GM12878 (cell line): ENCODE measurements at regions not wholly inside any gene's neighbourhood (a gene's known extent, or its start where the extent isn't known, plus 50 kb on each side); places are given as distances from the start of the nearest gene placed in this dataset.

Experiments used
- ATAC-seq: fragments of 200-7000 bp; cut with Tn5 transposase; 3 replicates; pipeline ENCODE4 v1.9.1; 2020; ENCODE audit warnings: mild to moderate bottlenecking, moderate library complexity
- BruUV-seq: library from RNA; stranded (reverse); fragments of 400-500 nt; replicated peaks from 2 replicates; lab custom pipeline; 2021; lab: Mats Ljungman, UMichigan
- CTCF ChIA-PET: fragments of 300-600 bp; sonication (Branson Sonifier 250); formaldehyde crosslinking; extraction: SDS; loops from one replicate; lab custom pipeline; 2021; ENCODE audit warnings: inconsistent platforms; lab: Yijun Ruan, JAX
- POLR2A ChIA-PET: fragments of 350-600 bp; formaldehyde crosslinking; extraction: SDS; loops from one replicate; lab custom pipeline; 2021; ENCODE audit warnings: inconsistent platforms; lab: Charles Lee
- RAD21 ChIA-PET: fragments of 300-600 bp; sonication (Branson Sonifier 250); formaldehyde crosslinking; loops from one replicate; lab custom pipeline; 2023; ENCODE audit warnings: antibody characterized with exemption; ENCODE audit not compliant: unreplicated experiment; lab: Charles Lee
- SMC1A ChIA-PET: fragments of 300-600 bp; sonication (Branson Sonifier 250); formaldehyde crosslinking; loops from one replicate; lab custom pipeline; 2023; ENCODE audit not compliant: unreplicated experiment, uncharacterized antibody; lab: Charles Lee
- DNase-seq: peaks from one replicate; pipeline ENCODE4 v3.0.0-alpha.2; 2011; ENCODE audit warnings: low read depth, low spot score
- FAIRE-seq: peaks from 3 replicates; lab custom pipeline; 2011; peaks lifted over from hg19 to GRCh38; lab: Jason Lieb, UNC
- H2AFZ ChIP-seq: 2 replicates; pipeline ENCODE4 v1.6.0; 2011; ENCODE audit warnings: low read depth, low read length, control low read depth; ENCODE audit not compliant: control insufficient read depth
- H3K27ac ChIP-seq: 2 replicates; pipeline ENCODE4 v1.5.1; 2011; ENCODE audit warnings: control low read depth; ENCODE audit not compliant: control insufficient read depth, insufficient read depth
- H3K27me3 ChIP-seq, 2 experiments: replicated peaks in 1 of 2; 2 replicates each; pipeline versions ENCODE4 v1.6.0 to v1.6.1; 2011; ENCODE audit warnings: low read length in 1 of 2; ENCODE audit not compliant: control insufficient read depth in 2 of 2, insufficient read depth in 2 of 2
- H3K36me3 ChIP-seq, 2 experiments: 2 replicates each; pipeline ENCODE4 v1.5.1; 2011; ENCODE audit warnings: low read length in 1 of 2; ENCODE audit not compliant: control insufficient read depth in 2 of 2, insufficient read depth in 2 of 2
- H3K4me1 ChIP-seq: 2 replicates; pipeline ENCODE4 v1.6.1; 2011; ENCODE audit warnings: mild to moderate bottlenecking, low read length, moderate library complexity, mixed read lengths; ENCODE audit not compliant: control insufficient read depth, insufficient read depth
- H3K4me2 ChIP-seq: 2 replicates; pipeline ENCODE4 v1.6.0; 2011; ENCODE audit warnings: control low read depth; ENCODE audit not compliant: control insufficient read depth, insufficient read depth
- H3K4me3 ChIP-seq: fragments of 200-600 bp; sonication (generic); 2 replicates; pipeline ENCODE4 v1.5.1; 2016
- H3K79me2 ChIP-seq: 2 replicates; pipeline ENCODE4 v1.6.0; 2011; ENCODE audit warnings: low read length; ENCODE audit not compliant: control insufficient read depth, insufficient read depth
- H3K9ac ChIP-seq: 2 replicates; pipeline ENCODE4 v1.8.0; 2011; ENCODE audit warnings: low read length, control low read depth, mixed read lengths; ENCODE audit not compliant: control insufficient read depth, insufficient read depth
- H3K9me3 ChIP-seq: replicated peaks from 3 replicates; pipeline ENCODE4 v1.5.1; 2011; ENCODE audit warnings: mild to moderate bottlenecking, low read length; ENCODE audit not compliant: control insufficient read depth, insufficient read depth
- H4K20me1 ChIP-seq: 2 replicates; pipeline ENCODE4 v1.6.0; 2011; ENCODE audit not compliant: control insufficient read depth, insufficient read depth
- BACH1 ChIP-seq: fragments of 450-650 bp; IDR thresholded peaks from 2 replicates; pipeline ENCODE4 v1.6.1; 2017; ENCODE audit warnings: mild to moderate bottlenecking, borderline replicate concordance
- CREB1 ChIP-seq: IDR thresholded peaks from 2 replicates; pipeline ENCODE4 v1.6.1; 2012; ENCODE audit warnings: low read depth, mild to moderate bottlenecking, inconsistent platforms
- CUX1 ChIP-seq: IDR thresholded peaks from 2 replicates; pipeline ENCODE4 v1.6.1; 2012; ENCODE audit warnings: improper control_type of control experiment, low read depth, low read length; ENCODE audit not compliant: insufficient replicate concordance
- E2F8 ChIP-seq: fragments of 450-650 bp; IDR thresholded peaks from 2 replicates; pipeline ENCODE4 v1.6.1; 2018; ENCODE audit warnings: mild to moderate bottlenecking, low read depth, moderate library complexity; ENCODE audit not compliant: partially characterized antibody
- EP300 ChIP-seq, 2 experiments: fragments of 150-350 bp in 1 of 2; IDR thresholded peaks; 2 replicates each; pipeline ENCODE4 v1.6.1; 2011 to 2012; ENCODE audit warnings: low read depth in 2 of 2, low read length in 2 of 2, borderline replicate concordance in 1 of 2, improper control_type of control experiment in 1 of 2, inconsistent platforms in 1 of 2; ENCODE audit not compliant: control insufficient read depth in 1 of 2
- IRF4 ChIP-seq: IDR thresholded peaks from 2 replicates; pipeline ENCODE4 v1.6.1; 2011; ENCODE audit warnings: low read depth, low read length
- JUND ChIP-seq: IDR thresholded peaks from 2 replicates; pipeline ENCODE4 v1.6.1; 2012; ENCODE audit warnings: low read depth, mild to moderate bottlenecking, low read length, improper control_type of control experiment, moderate library complexity
- POLR2AphosphoS2 ChIP-seq: IDR thresholded peaks from 2 replicates; pipeline ENCODE4 v1.6.1; 2011; ENCODE audit warnings: low read depth, mild to moderate bottlenecking, low read length, improper control_type of control experiment, moderate library complexity
- SKIL ChIP-seq: fragments of 450-650 bp; IDR thresholded peaks from 2 replicates; pipeline ENCODE4 v1.6.1; 2017; ENCODE audit warnings: mild to moderate bottlenecking, low read depth, inconsistent platforms; ENCODE audit not compliant: poor library complexity, severe bottlenecking
- SMC3 ChIP-seq: IDR thresholded peaks from 2 replicates; pipeline ENCODE4 v1.6.1; 2011; ENCODE audit warnings: low read length, improper control_type of control experiment, borderline replicate concordance
- TCF3 ChIP-seq: IDR thresholded peaks from 2 replicates; pipeline ENCODE4 v1.6.1; 2012; ENCODE audit warnings: low read depth, mild to moderate bottlenecking, low read length, borderline replicate concordance; ENCODE audit not compliant: insufficient read depth
- WGBS: methylation state at CpG from one replicate; pipeline ENCODE4 v1.1.6; 2016; ENCODE audit warnings: low lambda C conversion rate; ENCODE audit not compliant: insufficient replicate concordance, insufficient coverage; ENCODE audit errors: missing lambda C conversion rate; 5-methylcytosine and 5-hydroxymethylcytosine counted together
- in situ Hi-C: fragments of 300-500 bp; cut with MboI; formaldehyde crosslinking; loops from 9 replicates; pipeline ENCODE4 v1.14.3; 2018; ENCODE audit warnings: mixed read lengths
- intact Hi-C: fragments of 100-400 bp; cut with micrococcal nuclease; formaldehyde crosslinking; loops from one replicate; pipeline ENCODE4 v1.14.2; 2022; ENCODE audit not compliant: unreplicated experiment

- Histone ChIP-seq H3K4me3 (no peak overlapping the region), H4K20me1 (no peaks in the 10 kb centered on the region), H3K27ac (no peak overlapping the region), H3K9me3 (no peaks in the 10 kb centered on the region), H3K9ac (no peak overlapping the region), H3K4me2 (peak overlapping the region; percentile 34), H3K79me2 (no peaks in the 10 kb centered on the region), H3K4me1 (peaks cover 53% of the 10 kb centered on the region), H3K27me3 (no peaks in the 10 kb centered on the region), H3K36me3 (no peaks in the 10 kb centered on the region), H2AFZ (no peak overlapping the region; the same call in 1 of the 2 replicates)
- BruUV-seq, result no TSS peak
- ATAC-seq (peak; percentile 71), DNase-seq (peak; percentile 73), FAIRE-seq (no peak)
- CTCF ChIA-PET, result interaction anchor here (1.1 to 1.5 kb wide), 3 partner anchors 9 to 91 kb away, joined by 3 to 4 read pairs (median 3); no protein-coding TSS in a partner anchor
- intact Hi-C loops (loop anchor here (1.0 to 10.0 kb wide), 2 partner anchors 647 to 788 kb away; partner anchors contain the start of gene UBC), in situ Hi-C loops (no loop called here)
- RAD21 ChIA-PET, result no interaction called here
- SMC1A ChIA-PET, result interaction anchor here (0.9 to 2.0 kb wide), 2 partner anchors 15 to 20 kb away, joined by 6 read pairs; no protein-coding TSS in a partner anchor
- WGBS, result 28% methylated on average over 15 of the region's 15 CpGs
- POLR2A ChIA-PET, result no interaction called here
- TF ChIP-seq SMC3 (no peak), CUX1 (no peak), CREB1 (0 out of 2 replicates have a peak, but pooled peaks have one; percentile 15), SKIL (peak; percentile 57), E2F8 (no peak), JUND (peak; percentile 77), EP300 (IDR thresholded peaks at IDR 0.05; ENCODE audit: borderline replicate concordance in 1 of 2, control insufficient read depth in 1 of 2, low read depth in 2 of 2, low read length in 2 of 2) (peak; percentile 79 to 89; a peak in 3 of 4 replicates), IRF4 (peak; percentile 94), BACH1 (no peak), TCF3 (peak; percentile 96), POLR2AphosphoS2 (no peak)
These were observed 154.1 kb downstream of the ZNF664 start for GRCh38 chr12:124126950-124127655.
